Right atrium auricular region (tissue), 2 donors: ENCODE measurements at regions not wholly inside any gene's neighbourhood (a gene's known extent, or its start where the extent isn't known, plus 50 kb on each side); places are given as distances from the start of the nearest gene placed in this dataset.

ENCODE experiments used
- DNase-seq: peaks from one replicate; pipeline ENCODE4 v3.0.0-alpha.2; 2019; ENCODE audit warnings: low spot score
- H3K27ac ChIP-seq, 2 donors: fragments of 200-600 bp; sonication (generic); 1 replicate in 1 of 2; 2 replicates in 1 of 2; pipeline ENCODE4 v1.5.1; 2016 to 2019
- H3K27me3 ChIP-seq, 2 donors: fragments of 200-600 bp; sonication (generic); one replicate each; pipeline versions ENCODE4 v1.5.1 to v1.6.0; 2017 to 2019
- H3K36me3 ChIP-seq: fragments of 200-600 bp; sonication (generic); one replicate; pipeline ENCODE4 v1.5.1; 2016
- H3K4me1 ChIP-seq, 2 donors: fragments of 200-600 bp; sonication (generic); one replicate each; pipeline versions ENCODE4 v1.5.1 to v1.6.0; 2017 to 2019
- H3K4me3 ChIP-seq, 2 donors: fragments of 200-600 bp; sonication (generic); 1 replicate in 1 of 2; 2 replicates in 1 of 2; pipeline ENCODE4 v1.5.1; 2017 to 2019; ENCODE audit warnings: mild to moderate bottlenecking in 1 of 2, moderate library complexity in 1 of 2
- H3K9me3 ChIP-seq, 2 donors: fragments of 200-600 bp; sonication (generic); one replicate each; pipeline ENCODE4 v1.5.1; 2019
- TF ChIP-seq, protein P1 (sequence below), 2 donors: fragments of 200-600 bp; sonication (generic); IDR thresholded peaks; one replicate each; pipeline ENCODE4 v1.5.1; 2019; ENCODE audit warnings: antibody characterized with exemption in 2 of 2

GRCh38 chr6:147740326-147740725 is 231.8 kb downstream of the SAMD5 start:
- Histone ChIP-seq H3K4me1 (no peaks in the 10 kb centered on the region), H3K4me3 (no peak overlapping the region), H3K36me3 (no peaks in the 10 kb centered on the region), H3K9me3 (no peaks in the 10 kb centered on the region), H3K27ac (no peak overlapping the region), H3K27me3 (no peaks in the 10 kb centered on the region)
- TF ChIP-seq, protein P1, sequence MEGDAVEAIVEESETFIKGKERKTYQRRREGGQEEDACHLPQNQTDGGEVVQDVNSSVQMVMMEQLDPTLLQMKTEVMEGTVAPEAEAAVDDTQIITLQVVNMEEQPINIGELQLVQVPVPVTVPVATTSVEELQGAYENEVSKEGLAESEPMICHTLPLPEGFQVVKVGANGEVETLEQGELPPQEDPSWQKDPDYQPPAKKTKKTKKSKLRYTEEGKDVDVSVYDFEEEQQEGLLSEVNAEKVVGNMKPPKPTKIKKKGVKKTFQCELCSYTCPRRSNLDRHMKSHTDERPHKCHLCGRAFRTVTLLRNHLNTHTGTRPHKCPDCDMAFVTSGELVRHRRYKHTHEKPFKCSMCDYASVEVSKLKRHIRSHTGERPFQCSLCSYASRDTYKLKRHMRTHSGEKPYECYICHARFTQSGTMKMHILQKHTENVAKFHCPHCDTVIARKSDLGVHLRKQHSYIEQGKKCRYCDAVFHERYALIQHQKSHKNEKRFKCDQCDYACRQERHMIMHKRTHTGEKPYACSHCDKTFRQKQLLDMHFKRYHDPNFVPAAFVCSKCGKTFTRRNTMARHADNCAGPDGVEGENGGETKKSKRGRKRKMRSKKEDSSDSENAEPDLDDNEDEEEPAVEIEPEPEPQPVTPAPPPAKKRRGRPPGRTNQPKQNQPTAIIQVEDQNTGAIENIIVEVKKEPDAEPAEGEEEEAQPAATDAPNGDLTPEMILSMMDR (IDR thresholded peaks at IDR 0.05) = no peak
- no peak for DNase-seq

GRCh38 chr6:147740916-147741315 is 232.4 kb downstream of the SAMD5 start:
- TF ChIP-seq, protein P1 (IDR thresholded peaks at IDR 0.05) = no peak
- no peak for DNase-seq
- Histone ChIP-seq H3K27ac (no peak overlapping the region), H3K36me3 (no peaks in the 10 kb centered on the region), H3K27me3 (no peaks in the 10 kb centered on the region), H3K4me1 (no peaks in the 10 kb centered on the region), H3K4me3 (no peak overlapping the region), H3K9me3 (no peaks in the 10 kb centered on the region)

GRCh38 chr6:147741389-147741788 is 232.9 kb downstream of the SAMD5 start:
- DNase-seq = no peak
- Histone ChIP-seq H3K27ac (no peak overlapping the region), H3K4me3 (no peak overlapping the region), H3K36me3 (no peaks in the 10 kb centered on the region), H3K9me3 (no peaks in the 10 kb centered on the region), H3K4me1 (no peaks in the 10 kb centered on the region), H3K27me3 (no peaks in the 10 kb centered on the region)
- TF ChIP-seq, protein P1 (IDR thresholded peaks at IDR 0.05) = no peak

DNA sequence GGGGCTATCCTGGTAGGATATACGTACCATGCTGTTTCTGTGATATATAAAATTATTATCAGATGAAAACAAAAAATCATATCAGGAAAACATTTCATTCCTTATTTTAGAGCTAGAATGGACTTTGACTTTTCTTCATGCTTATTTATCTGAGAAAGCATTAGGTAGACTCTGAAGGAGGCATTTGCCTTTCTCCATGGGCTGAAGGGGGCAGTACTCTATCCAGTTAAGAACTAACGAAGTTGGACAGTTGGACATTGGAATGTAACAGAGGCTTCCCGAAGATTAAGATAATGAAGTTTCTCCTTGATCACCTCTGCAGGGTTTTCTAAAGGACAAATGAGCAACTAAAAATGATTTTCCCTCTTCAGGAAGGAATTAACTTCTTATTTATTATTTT is 233.9 kb downstream of the SAMD5 start:
- Histone ChIP-seq H3K9me3 (no peaks in the 10 kb centered on the region), H3K27ac (no peak overlapping the region), H3K27me3 (no peaks in the 10 kb centered on the region), H3K36me3 (no peaks in the 10 kb centered on the region), H3K4me3 (no peak overlapping the region), H3K4me1 (no peaks in the 10 kb centered on the region)
- TF ChIP-seq, protein P1 (IDR thresholded peaks at IDR 0.05) = no peak
- DNase-seq = no peak

DNA sequence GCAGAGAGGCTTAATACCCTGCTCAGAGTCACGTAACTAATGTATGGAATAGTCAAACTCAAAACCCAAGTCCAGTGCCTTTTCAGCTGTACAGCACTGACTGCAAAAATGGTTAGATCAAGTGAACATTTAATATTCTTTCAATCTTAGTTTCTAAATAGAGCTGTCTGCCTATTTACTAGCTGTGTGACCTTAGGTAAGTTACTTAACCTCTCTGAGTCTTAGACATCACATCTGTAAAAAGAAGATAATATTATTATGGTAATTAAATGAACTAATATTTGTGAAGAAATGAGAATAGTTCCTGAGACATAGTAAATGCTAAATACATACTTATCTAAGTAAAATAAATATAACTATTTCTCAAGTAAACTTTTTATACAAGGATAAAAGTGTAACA is 235.5 kb downstream of the SAMD5 start:
- Histone ChIP-seq H3K4me3 (no peak overlapping the region), H3K4me1 (no peaks in the 10 kb centered on the region), H3K9me3 (no peaks in the 10 kb centered on the region), H3K36me3 (no peaks in the 10 kb centered on the region), H3K27ac (no peak overlapping the region), H3K27me3 (no peaks in the 10 kb centered on the region)
- DNase-seq = no peak
- TF ChIP-seq, protein P1 (IDR thresholded peaks at IDR 0.05) = no peak

DNA sequence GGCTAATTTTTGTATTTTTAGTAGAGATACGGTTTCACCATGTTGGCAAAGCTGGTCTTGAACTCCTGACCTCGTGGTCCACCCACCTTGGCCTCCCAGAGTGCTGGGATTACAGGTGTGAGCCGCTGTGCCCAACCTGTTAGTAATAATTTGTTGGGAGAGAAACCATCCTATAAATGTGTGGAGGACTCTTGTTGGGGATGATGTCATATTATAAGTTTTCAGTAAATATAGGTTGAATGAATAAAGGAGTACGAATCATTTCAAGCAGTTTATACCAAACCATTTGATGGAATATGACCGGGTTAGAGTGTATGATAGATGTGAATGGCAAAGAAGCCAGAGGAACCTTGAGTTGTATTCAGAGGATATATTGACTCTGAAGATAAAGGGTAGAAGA is 240.8 kb downstream of the SAMD5 start:
- H3K9me3 ChIP-seq = no peaks in the 10 kb centered on the region
- no peaks in the 10 kb centered on the region for H3K36me3 ChIP-seq
- H3K4me1 ChIP-seq = no peaks in the 10 kb centered on the region
- no peak overlapping the region for H3K27ac ChIP-seq
- TF ChIP-seq, protein P1 (IDR thresholded peaks at IDR 0.05) = no peak
- DNase-seq = no peak
- H3K4me3 ChIP-seq = no peak overlapping the region
- no peaks in the 10 kb centered on the region for H3K27me3 ChIP-seq
